GM19463 (cell line): ENCODE measurements at regions not wholly inside any gene's neighbourhood (a gene's known extent, or its start where the extent isn't known, plus 50 kb on each side); places are given as distances from the start of the nearest gene placed in this dataset.

Experiments
- ATAC-seq: cut with Tn5 transposase; IDR thresholded peaks from one replicate; pipeline ENCODE4 v1.9.1; 2021; ENCODE audit warnings: mild to moderate bottlenecking, moderate library complexity; ENCODE audit not compliant: unreplicated experiment

GRCh38 chr5:129399069-129399468 lies 61.0 kb upstream of the ADAMTS19 start:
- ATAC-seq, result no peak

- ATAC-seq, result no peak
Observed at GRCh38 chr5:129400395-129400983, 59.6 kb upstream of the ADAMTS19 start.

- no peak for ATAC-seq
Observed at GRCh38 chr5:129405222-129405621, 54.9 kb upstream of the ADAMTS19 start.

GRCh38 chr5:129406440-129406839 lies 53.7 kb upstream of the ADAMTS19 start:
- ATAC-seq, result no peak
